ENCODE measurements at regions not wholly inside any gene's neighbourhood (a gene's known extent, or its start where the extent isn't known, plus 50 kb on each side); places are given as distances from the start of the nearest gene placed in this dataset.

- no peak for TF ChIP-seq CTCF (IDR thresholded peaks at IDR 0.05)
- no peak for TF ChIP-seq EZH2 (IDR thresholded peaks at IDR 0.05)
- TF ChIP-seq EZH2phosphoT487 (IDR thresholded peaks at IDR 0.05), result no peak
Observed at GRCh38 chr2:104444392-104444791, 409.5 kb upstream of the POU3F3 start.

All from neural progenitor cell (in vitro differentiated cells).